IMR-90 (cell line): ENCODE measurements at regions not wholly inside any gene's neighbourhood (a gene's known extent, or its start where the extent isn't known, plus 50 kb on each side); places are given as distances from the start of the nearest gene placed in this dataset.

ENCODE experiments used
- ATAC-seq: fragments of 200-7000 bp; cut with Tn5 transposase; 2 replicates; pipeline ENCODE4 v1.9.1; 2020; ENCODE audit warnings: low read depth, mild to moderate bottlenecking, moderate library complexity
- BruUV-seq: library from RNA; stranded (reverse); fragments of 400-500 nt; replicated peaks from 2 replicates; lab custom pipeline; 2021; lab: Mats Ljungman, UMichigan
- CTCF ChIA-PET: fragments of 300-600 bp; formaldehyde crosslinking; extraction: SDS; loops from one replicate; lab custom pipeline; 2021; ENCODE audit warnings: antibody characterized with exemption; lab: Yijun Ruan, JAX
- POLR2A ChIA-PET: fragments of 300-600 bp; sonication (Branson Sonifier 250); formaldehyde crosslinking; loops from one replicate; lab custom pipeline; 2022; ENCODE audit warnings: antibody characterized with exemption; ENCODE audit not compliant: unreplicated experiment; lab: Charles Lee
- DNase-seq: peaks from one replicate; pipeline ENCODE4 v3.0.0; 2013
- H2AFZ ChIP-seq: replicated peaks from 2 replicates; pipeline ENCODE3; 2013; ENCODE audit warnings: low read length, mild to moderate bottlenecking; ENCODE audit not compliant: poor library complexity
- H2AK5ac ChIP-seq: 2 replicates; pipeline ENCODE4 v1.6.1; 2013; ENCODE audit warnings: low read depth, low read length, inconsistent platforms
- H2AK9ac ChIP-seq: replicated peaks from 2 replicates; pipeline ENCODE3; 2013; ENCODE audit warnings: mild to moderate bottlenecking, low read depth, low read length, moderate library complexity; ENCODE audit not compliant: poor library complexity
- H2BK120ac ChIP-seq: 2 replicates; pipeline ENCODE4 v1.6.1; 2013; ENCODE audit warnings: low read depth, low read length, inconsistent platforms
- H2BK15ac ChIP-seq: 3 replicates; pipeline ENCODE4 v1.6.1; 2013; ENCODE audit warnings: low read depth, low read length, inconsistent platforms
- H2BK20ac ChIP-seq: 2 replicates; pipeline ENCODE4 v1.6.1; 2013; ENCODE audit warnings: low read depth, mild to moderate bottlenecking, inconsistent platforms, low read length, moderate library complexity
- H2BK5ac ChIP-seq: 2 replicates; pipeline ENCODE4 v1.6.1; 2013; ENCODE audit warnings: mild to moderate bottlenecking, low read depth, low read length, inconsistent platforms; ENCODE audit not compliant: poor library complexity, severe bottlenecking
- H3K14ac ChIP-seq: replicated peaks from 2 replicates; pipeline ENCODE4 v1.6.1; 2013; ENCODE audit warnings: low read depth, low read length, inconsistent platforms
- H3K18ac ChIP-seq: 2 replicates; pipeline ENCODE4 v1.6.1; 2013; ENCODE audit warnings: low read depth, low read length, control low read depth
- H3K23ac ChIP-seq: 2 replicates; pipeline ENCODE4 v1.6.1; 2013; ENCODE audit warnings: low read depth, low read length, inconsistent platforms
- H3K27ac ChIP-seq: 2 replicates; pipeline ENCODE4 v1.5.1; 2013; ENCODE audit warnings: mild to moderate bottlenecking, control low read depth, low read length; ENCODE audit not compliant: insufficient read depth
- H3K27me3 ChIP-seq: 2 replicates; pipeline ENCODE4 v1.6.1; 2013; ENCODE audit warnings: low read length; ENCODE audit not compliant: control insufficient read depth, insufficient read depth
- H3K36me3 ChIP-seq: 2 replicates; pipeline ENCODE4 v1.6.1; 2013; ENCODE audit warnings: low read length, mixed read lengths; ENCODE audit not compliant: control insufficient read depth, insufficient read depth
- H3K4ac ChIP-seq: 2 replicates; pipeline ENCODE4 v1.6.1; 2013; ENCODE audit warnings: low read depth, low read length, inconsistent platforms
- H3K4me1 ChIP-seq: 2 replicates; pipeline ENCODE4 v1.6.1; 2013; ENCODE audit warnings: low read length, mixed read lengths; ENCODE audit not compliant: control insufficient read depth, insufficient read depth
- H3K4me2 ChIP-seq: 2 replicates; pipeline ENCODE4 v1.6.1; 2013; ENCODE audit warnings: low read depth, mild to moderate bottlenecking, control low read depth, low read length, moderate library complexity
- H3K4me3 ChIP-seq: 2 replicates; pipeline ENCODE4 v1.5.1; 2013; ENCODE audit warnings: low read depth, mild to moderate bottlenecking, control low read depth, low read length, moderate library complexity; ENCODE audit not compliant: insufficient read depth
- H3K56ac ChIP-seq: 2 replicates; pipeline ENCODE4 v1.6.1; 2013; ENCODE audit warnings: low read length, inconsistent platforms; ENCODE audit not compliant: insufficient read depth; ENCODE audit errors: extremely low read depth
- H3K79me1 ChIP-seq, 2 experiments: 2 replicates each; pipeline ENCODE4 v1.6.1; 2013; ENCODE audit warnings: low read length in 2 of 2, inconsistent platforms in 1 of 2, low read depth in 1 of 2
- H3K9ac ChIP-seq: 2 replicates; pipeline ENCODE4 v1.6.1; 2013; ENCODE audit warnings: low read depth, low read length, control low read depth
- H3K9me1 ChIP-seq: 2 replicates; pipeline ENCODE4 v1.6.1; 2013; ENCODE audit warnings: low read length, inconsistent platforms; ENCODE audit not compliant: insufficient read depth
- H3K9me3 ChIP-seq: 2 replicates; pipeline ENCODE4 v1.6.1; 2013; ENCODE audit warnings: low read length; ENCODE audit not compliant: control insufficient read depth, insufficient read depth
- H4K20me1 ChIP-seq: 2 replicates; pipeline ENCODE4 v1.6.1; 2013; ENCODE audit warnings: low read length, inconsistent platforms; ENCODE audit not compliant: insufficient read depth
- H4K5ac ChIP-seq: 2 replicates; pipeline ENCODE4 v1.6.1; 2013; ENCODE audit warnings: mild to moderate bottlenecking, low read depth, low read length, control low read depth
- H4K8ac ChIP-seq, 2 experiments: 2 replicates each; pipeline ENCODE4 v1.6.1; 2013; ENCODE audit warnings: low read depth in 2 of 2, low read length in 2 of 2, control low read depth in 1 of 2, inconsistent platforms in 1 of 2
- H4K91ac ChIP-seq: 2 replicates; pipeline ENCODE4 v1.6.1; 2013; ENCODE audit warnings: low read depth, low read length, inconsistent platforms; ENCODE audit not compliant: insufficient read depth
- ELK1 ChIP-seq: fragments of 150-350 bp; IDR thresholded peaks from 2 replicates; pipeline ENCODE4 v1.6.1; 2016; ENCODE audit warnings: low read depth, mild to moderate bottlenecking, low read length, moderate library complexity, borderline replicate concordance
- RCOR1 ChIP-seq: IDR thresholded peaks from 2 replicates; pipeline ENCODE4 v1.6.1; 2012; ENCODE audit warnings: mild to moderate bottlenecking, low read length, improper control_type of control experiment; ENCODE audit not compliant: insufficient replicate concordance
- WGBS, 2 experiments: methylation state at CpG; one replicate each; pipeline versions ENCODE4 v1.1.5 to v1.1.7; 2013; ENCODE audit warnings: missing lambda C conversion rate in 2 of 2; ENCODE audit not compliant: insufficient read length in 1 of 2; ENCODE audit errors: extremely low coverage in 2 of 2; 5-methylcytosine and 5-hydroxymethylcytosine counted together
- dilution Hi-C: fragments of 300-500 bp; cut with HindIII; formaldehyde crosslinking; loops from one replicate; pipeline ENCODE4 v1.14.3; 2018; ENCODE audit warnings: low sequenced_read_pairs; ENCODE audit not compliant: unreplicated experiment
- in situ Hi-C: fragments of 300-500 bp; cut with MboI; formaldehyde crosslinking; loops from 3 replicates; pipeline ENCODE4 v1.14.3; 2019; ENCODE audit warnings: low sequenced_read_pairs, inconsistent platforms, mixed read lengths
- intact Hi-C: fragments of 100-400 bp; cut with micrococcal nuclease; formaldehyde crosslinking; loops from 2 replicates; pipeline ENCODE4 v1.10.0; 2022

GRCh38 chr5:153006681-153007080 lies 483.8 kb upstream of the GRIA1 start:
- Histone ChIP-seq H3K79me1 (no peaks in the 10 kb centered on the region), H3K4me1 (no peaks in the 10 kb centered on the region), H2AK5ac (no peak overlapping the region), H2AK9ac (no peak overlapping the region), H3K18ac (no peak overlapping the region), H3K9me3 (peaks cover 8% of the 10 kb centered on the region), H3K56ac (no peak overlapping the region), H4K5ac (no peak overlapping the region), H3K23ac (no peak overlapping the region), H4K20me1 (no peaks in the 10 kb centered on the region), H4K8ac (no peak overlapping the region), H2BK20ac (no peak overlapping the region), H3K14ac (no peak overlapping the region), H3K36me3 (no peaks in the 10 kb centered on the region), H3K27me3 (no peaks in the 10 kb centered on the region), H2BK5ac (no peak overlapping the region), H4K91ac (no peak overlapping the region), H3K9me1 (no peaks in the 10 kb centered on the region), H2BK120ac (no peak overlapping the region), H2BK15ac (no peak overlapping the region), H3K4me2 (no peak overlapping the region), H2AFZ (no peak overlapping the region), H3K4ac (no peak overlapping the region), H3K4me3 (no peak overlapping the region), H3K9ac (no peak overlapping the region), H3K27ac (no peak overlapping the region)
- no TSS peak for BruUV-seq
- ChIA-PET POLR2A (no interaction called here), CTCF (interaction anchor here (0.6 kb wide), 1 partner anchor 975 kb away, joined by 3 read pairs; no protein-coding TSS in a partner anchor)
- dilution Hi-C loops, result no loop called here
- in situ Hi-C loops, result no loop called here
- TF ChIP-seq RCOR1 (no peak), ELK1 (no peak)
- no peak for DNase-seq
- intact Hi-C loops, result no loop called here
- WGBS, 2 experiments, result no CpG with 5 or more reads among the region's 3 CpGs
- ATAC-seq, result no peak
